GM12892 (cell line): ENCODE measurements at regions not wholly inside any gene's neighbourhood (a gene's known extent, or its start where the extent isn't known, plus 50 kb on each side); places are given as distances from the start of the nearest gene placed in this dataset.

Source experiments
- POLR2A ChIP-seq: IDR thresholded peaks from 2 replicates; pipeline ENCODE4 v1.6.1; 2011; ENCODE audit warnings: low read depth, low read length, control low read depth
- TAF1 ChIP-seq: IDR thresholded peaks from 2 replicates; pipeline ENCODE4 v1.6.1; 2011; ENCODE audit warnings: low read depth, mild to moderate bottlenecking, control low read depth, low read length, borderline replicate concordance

- TF ChIP-seq TAF1 (no peak), POLR2A (no peak)
These were observed 128.6 kb upstream of the THSD7A start for GRCh38 chr7:11960621-11961020.
